MM.1S (cell line): ENCODE measurements at regions not wholly inside any gene's neighbourhood (a gene's known extent, or its start where the extent isn't known, plus 50 kb on each side); places are given as distances from the start of the nearest gene placed in this dataset.

Experiments
- EZH2 ChIP-seq: fragments of 300-600 bp; sonication (generic); optimal IDR thresholded peaks from 2 replicates; pipeline ENCODE3; 2017; ENCODE audit warnings: low read depth, mild to moderate bottlenecking, antibody characterized with exemption, low read length, mixed read lengths
- TF ChIP-seq, protein P1 (sequence below): fragments of 300-600 bp; sonication (generic); IDR thresholded peaks from 2 replicates; pipeline ENCODE4 v1.5.1; 2016; ENCODE audit warnings: antibody characterized with exemption, low read length, mixed read lengths

DNA sequence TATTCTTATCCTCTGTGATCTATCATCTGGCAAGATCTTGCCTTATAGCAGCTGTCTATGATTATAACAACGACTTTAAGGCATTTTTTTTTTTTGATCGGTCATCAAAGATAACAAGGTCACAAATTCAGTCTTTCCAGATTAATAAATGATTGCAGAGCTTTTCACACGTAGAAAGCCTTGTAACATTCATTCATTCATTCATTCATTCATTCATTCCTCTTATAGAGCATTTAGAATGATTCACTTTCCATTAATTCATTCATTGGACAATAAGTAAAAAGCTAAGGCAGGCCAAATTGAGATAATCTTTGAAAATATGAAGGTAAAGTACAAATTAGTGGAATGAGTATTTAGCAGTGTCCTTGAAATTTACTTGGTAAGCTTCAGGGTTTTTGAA, 223.7 kb downstream of the NUP35 start:
- TF ChIP-seq, protein P1, sequence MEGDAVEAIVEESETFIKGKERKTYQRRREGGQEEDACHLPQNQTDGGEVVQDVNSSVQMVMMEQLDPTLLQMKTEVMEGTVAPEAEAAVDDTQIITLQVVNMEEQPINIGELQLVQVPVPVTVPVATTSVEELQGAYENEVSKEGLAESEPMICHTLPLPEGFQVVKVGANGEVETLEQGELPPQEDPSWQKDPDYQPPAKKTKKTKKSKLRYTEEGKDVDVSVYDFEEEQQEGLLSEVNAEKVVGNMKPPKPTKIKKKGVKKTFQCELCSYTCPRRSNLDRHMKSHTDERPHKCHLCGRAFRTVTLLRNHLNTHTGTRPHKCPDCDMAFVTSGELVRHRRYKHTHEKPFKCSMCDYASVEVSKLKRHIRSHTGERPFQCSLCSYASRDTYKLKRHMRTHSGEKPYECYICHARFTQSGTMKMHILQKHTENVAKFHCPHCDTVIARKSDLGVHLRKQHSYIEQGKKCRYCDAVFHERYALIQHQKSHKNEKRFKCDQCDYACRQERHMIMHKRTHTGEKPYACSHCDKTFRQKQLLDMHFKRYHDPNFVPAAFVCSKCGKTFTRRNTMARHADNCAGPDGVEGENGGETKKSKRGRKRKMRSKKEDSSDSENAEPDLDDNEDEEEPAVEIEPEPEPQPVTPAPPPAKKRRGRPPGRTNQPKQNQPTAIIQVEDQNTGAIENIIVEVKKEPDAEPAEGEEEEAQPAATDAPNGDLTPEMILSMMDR: no peak
- TF ChIP-seq EZH2: no peak
